ENCODE measurements at regions not wholly inside any gene's neighbourhood (a gene's known extent, or its start where the extent isn't known, plus 50 kb on each side); places are given as distances from the start of the nearest gene placed in this dataset.
"Not testable (repeated sequence)": the region's sequence is repeated elsewhere in the genome, so short reads cannot be mapped to it uniquely, and the experiment has no call there.

GRCh38 chr1:48076017-48076416 is 78.8 kb upstream of the TRABD2B start:
- DNase-seq, result no peak
- peaks cover 4% of the 10 kb centered on the region for H3K27me3 Mint-ChIP-seq
- CTCF ChIA-PET, result no interaction called here
- POLR2A ChIA-PET, result no interaction called here
- H3K4me3 Mint-ChIP-seq, result no peak overlapping the region
- H3K27ac Mint-ChIP-seq, result no peak overlapping the region
- H3K9me3 Mint-ChIP-seq, result no peaks in the 10 kb centered on the region
- no peaks in the 10 kb centered on the region for H3K36me3 Mint-ChIP-seq (ENCODE audit: low read depth)
- H3K4me1 Mint-ChIP-seq, result no peaks in the 10 kb centered on the region

DNA sequence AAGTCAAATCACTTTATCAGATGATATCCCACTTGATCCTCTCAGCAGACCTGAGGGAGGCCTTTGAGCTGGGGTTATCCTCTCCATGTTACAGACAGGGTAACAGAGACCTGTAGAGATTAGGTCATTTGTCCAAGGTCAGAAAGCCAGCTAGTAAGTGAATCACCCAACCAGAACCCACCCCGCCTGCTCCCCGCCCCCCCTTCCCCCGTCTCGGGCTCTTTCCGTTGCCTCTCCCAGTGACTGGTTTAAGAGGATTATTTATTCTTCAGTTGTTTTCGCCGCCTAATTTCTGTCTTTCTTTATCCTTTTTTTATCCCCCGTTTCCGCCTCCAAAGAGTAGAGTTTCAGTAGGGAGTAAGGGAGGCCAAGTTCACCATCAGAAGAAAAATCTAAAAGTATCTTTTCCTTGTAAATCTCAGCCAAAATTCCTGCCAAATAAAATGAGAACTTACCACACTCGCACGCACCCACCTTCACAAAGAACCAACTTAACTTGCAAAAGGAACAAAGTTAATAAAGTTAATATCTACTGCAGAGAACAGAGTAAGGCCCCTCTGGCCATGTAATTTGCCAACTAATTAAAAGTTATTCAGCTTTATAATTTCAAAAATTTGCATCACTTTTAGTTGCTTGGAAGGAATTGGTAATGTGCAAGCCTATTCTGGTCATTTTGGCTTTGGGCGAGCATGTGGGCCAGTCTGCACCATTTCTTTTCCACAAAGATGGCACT is 76.8 kb upstream of the TRABD2B start:
- Mint-ChIP-seq H3K9me3 (no peaks in the 10 kb centered on the region), H3K27me3 (peaks cover 4% of the 10 kb centered on the region), H3K36me3 (ENCODE audit: low read depth) (no peaks in the 10 kb centered on the region), H3K27ac (no peak overlapping the region), H3K4me3 (no peak overlapping the region), H3K4me1 (no peaks in the 10 kb centered on the region)
- CTCF ChIA-PET, result no interaction called here
- no peak for DNase-seq
- POLR2A ChIA-PET, result no interaction called here

GRCh38 chr1:48071513-48071912 is 74.3 kb upstream of the TRABD2B start:
- ChIA-PET CTCF (no interaction called here), POLR2A (no interaction called here)
- H3K27ac Mint-ChIP-seq, result no peak overlapping the region
- H3K9me3 Mint-ChIP-seq, result no peaks in the 10 kb centered on the region
- DNase-seq, result no peak
- no peaks in the 10 kb centered on the region for H3K4me1 Mint-ChIP-seq
- no peaks in the 10 kb centered on the region for H3K36me3 Mint-ChIP-seq (ENCODE audit: low read depth)
- no peak overlapping the region for H3K4me3 Mint-ChIP-seq
- no peaks in the 10 kb centered on the region for H3K27me3 Mint-ChIP-seq

GRCh38 chr1:48070396-48070750 is 73.2 kb upstream of the TRABD2B start:
- Mint-ChIP-seq H3K9me3 (no peaks in the 10 kb centered on the region), H3K4me3 (no peak overlapping the region), H3K27me3 (no peaks in the 10 kb centered on the region), H3K36me3 (ENCODE audit: low read depth) (no peaks in the 10 kb centered on the region), H3K4me1 (no peaks in the 10 kb centered on the region), H3K27ac (no peak overlapping the region)
- CTCF ChIA-PET, result no interaction called here
- POLR2A ChIA-PET, result no interaction called here
- DNase-seq, result no peak

GRCh38 chr1:48069662-48070395 is 72.6 kb upstream of the TRABD2B start:
- H3K4me1 Mint-ChIP-seq, result no peaks in the 10 kb centered on the region
- ChIA-PET CTCF (no interaction called here), POLR2A (no interaction called here)
- H3K9me3 Mint-ChIP-seq, result no peaks in the 10 kb centered on the region
- no peak overlapping the region for H3K4me3 Mint-ChIP-seq
- no peaks in the 10 kb centered on the region for H3K27me3 Mint-ChIP-seq
- no peaks in the 10 kb centered on the region for H3K36me3 Mint-ChIP-seq (ENCODE audit: low read depth)
- no peak overlapping the region for H3K27ac Mint-ChIP-seq
- DNase-seq, result no peak

DNA sequence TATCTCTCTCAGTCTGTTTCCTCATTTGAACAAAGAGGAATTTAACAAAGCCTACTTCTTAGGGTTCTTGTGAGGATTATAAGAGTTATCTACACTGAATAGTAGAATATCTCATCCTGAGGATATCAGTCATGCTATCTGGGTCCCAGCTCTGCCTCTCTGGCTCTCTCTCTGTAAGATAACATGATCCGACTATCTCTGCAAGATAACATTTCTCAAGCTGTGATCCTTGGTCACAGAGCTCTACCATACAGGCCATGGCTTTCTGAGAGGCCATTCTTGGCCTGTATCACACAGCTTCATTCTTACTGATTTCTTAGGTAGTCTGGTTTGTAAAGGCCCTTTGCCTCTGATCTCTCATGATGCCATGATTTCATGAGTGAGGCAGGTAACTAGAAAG is 71.0 kb upstream of the TRABD2B start:
- no peaks in the 10 kb centered on the region for H3K27me3 Mint-ChIP-seq
- ChIA-PET POLR2A (no interaction called here), CTCF (no interaction called here)
- DNase-seq, result no peak
- H3K4me1 Mint-ChIP-seq, result no peaks in the 10 kb centered on the region
- no peaks in the 10 kb centered on the region for H3K36me3 Mint-ChIP-seq (ENCODE audit: low read depth)
- H3K9me3 Mint-ChIP-seq, result no peaks in the 10 kb centered on the region
- H3K27ac Mint-ChIP-seq, result no peak overlapping the region
- no peak overlapping the region for H3K4me3 Mint-ChIP-seq

- Mint-ChIP-seq H3K36me3 (ENCODE audit: low read depth) (no peaks in the 10 kb centered on the region), H3K4me1 (no peaks in the 10 kb centered on the region), H3K27ac (no peak overlapping the region), H3K27me3 (no peaks in the 10 kb centered on the region), H3K4me3 (no peak overlapping the region), H3K9me3 (no peaks in the 10 kb centered on the region)
- ChIA-PET POLR2A (no interaction called here), CTCF (no interaction called here)
- no peak for DNase-seq
Measured at GRCh38 chr1:48066936-48067335, 69.8 kb upstream of the TRABD2B start.

GRCh38 chr1:48064693-48065092 is 67.5 kb upstream of the TRABD2B start:
- H3K27ac Mint-ChIP-seq; CTCF ChIA-PET; H3K36me3 Mint-ChIP-seq (ENCODE audit: low read depth); POLR2A ChIA-PET; H3K4me1 Mint-ChIP-seq; H3K4me3 Mint-ChIP-seq; H3K9me3 Mint-ChIP-seq; DNase-seq; H3K27me3 Mint-ChIP-seq: not testable (repeated sequence)

- CTCF ChIA-PET, result interaction anchor here (6.1 kb wide), 1 partner anchor 64 kb away, joined by 33 read pairs; the partner anchor contains the start of gene TRABD2B
- H3K27ac Mint-ChIP-seq, result no peak overlapping the region
- H3K4me3 Mint-ChIP-seq, result no peak overlapping the region
- POLR2A ChIA-PET, result no interaction called here
- no peaks in the 10 kb centered on the region for H3K4me1 Mint-ChIP-seq
- H3K36me3 Mint-ChIP-seq (ENCODE audit: low read depth), result no peaks in the 10 kb centered on the region
- H3K27me3 Mint-ChIP-seq, result peaks cover 3% of the 10 kb centered on the region
- H3K9me3 Mint-ChIP-seq, result no peaks in the 10 kb centered on the region
- no peak for DNase-seq
Measured at GRCh38 chr1:48062353-48062752, 65.2 kb upstream of the TRABD2B start.

GRCh38 chr1:48061162-48062136 is 64.3 kb upstream of the TRABD2B start:
- peaks cover 3% of the 10 kb centered on the region for H3K27me3 Mint-ChIP-seq
- no peaks in the 10 kb centered on the region for H3K36me3 Mint-ChIP-seq (ENCODE audit: low read depth)
- ChIA-PET CTCF (interaction anchor here (1.5 to 6.1 kb wide), 2 partner anchors 26 to 63 kb away, joined by 3 to 33 read pairs; partner anchors contain the start of gene TRABD2B), POLR2A (no interaction called here)
- no peaks in the 10 kb centered on the region for H3K9me3 Mint-ChIP-seq
- no peak overlapping the region for H3K4me3 Mint-ChIP-seq
- no peaks in the 10 kb centered on the region for H3K4me1 Mint-ChIP-seq
- peak; percentile 20 for DNase-seq
- H3K27ac Mint-ChIP-seq, result no peak overlapping the region

- no peak for DNase-seq
- ChIA-PET POLR2A (no interaction called here), CTCF (interaction anchor here (6.1 kb wide), 1 partner anchor 61 kb away, joined by 33 read pairs; the partner anchor contains the start of gene TRABD2B)
- peaks cover 3% of the 10 kb centered on the region for H3K27me3 Mint-ChIP-seq
- H3K9me3 Mint-ChIP-seq, result no peaks in the 10 kb centered on the region
- no peak overlapping the region for H3K4me3 Mint-ChIP-seq
- H3K27ac Mint-ChIP-seq, result no peak overlapping the region
- no peaks in the 10 kb centered on the region for H3K36me3 Mint-ChIP-seq (ENCODE audit: low read depth)
- no peaks in the 10 kb centered on the region for H3K4me1 Mint-ChIP-seq
Measured at GRCh38 chr1:48059289-48059688, 62.1 kb upstream of the TRABD2B start.

- no peaks in the 10 kb centered on the region for H3K9me3 Mint-ChIP-seq
- peaks cover 3% of the 10 kb centered on the region for H3K27me3 Mint-ChIP-seq
- no peaks in the 10 kb centered on the region for H3K36me3 Mint-ChIP-seq (ENCODE audit: low read depth)
- H3K4me1 Mint-ChIP-seq, result no peaks in the 10 kb centered on the region
- H3K27ac Mint-ChIP-seq, result no peak overlapping the region
- ChIA-PET POLR2A (no interaction called here), CTCF (interaction anchor here (6.1 kb wide), 1 partner anchor 60 kb away, joined by 33 read pairs; the partner anchor contains the start of gene TRABD2B)
- DNase-seq, result no peak
- H3K4me3 Mint-ChIP-seq, result no peak overlapping the region
Measured at GRCh38 chr1:48058135-48059025, 61.2 kb upstream of the TRABD2B start.
